Activated naive CD4-positive, alpha-beta T cell (primary cell): ENCODE measurements at regions not wholly inside any gene's neighbourhood (a gene's known extent, or its start where the extent isn't known, plus 50 kb on each side); places are given as distances from the start of the nearest gene placed in this dataset.

Experiments used
- DNase-seq, 4 experiments: peaks; one replicate each; lab custom pipeline; 2025; lab: John Stamatoyannopoulos, UW

DNA sequence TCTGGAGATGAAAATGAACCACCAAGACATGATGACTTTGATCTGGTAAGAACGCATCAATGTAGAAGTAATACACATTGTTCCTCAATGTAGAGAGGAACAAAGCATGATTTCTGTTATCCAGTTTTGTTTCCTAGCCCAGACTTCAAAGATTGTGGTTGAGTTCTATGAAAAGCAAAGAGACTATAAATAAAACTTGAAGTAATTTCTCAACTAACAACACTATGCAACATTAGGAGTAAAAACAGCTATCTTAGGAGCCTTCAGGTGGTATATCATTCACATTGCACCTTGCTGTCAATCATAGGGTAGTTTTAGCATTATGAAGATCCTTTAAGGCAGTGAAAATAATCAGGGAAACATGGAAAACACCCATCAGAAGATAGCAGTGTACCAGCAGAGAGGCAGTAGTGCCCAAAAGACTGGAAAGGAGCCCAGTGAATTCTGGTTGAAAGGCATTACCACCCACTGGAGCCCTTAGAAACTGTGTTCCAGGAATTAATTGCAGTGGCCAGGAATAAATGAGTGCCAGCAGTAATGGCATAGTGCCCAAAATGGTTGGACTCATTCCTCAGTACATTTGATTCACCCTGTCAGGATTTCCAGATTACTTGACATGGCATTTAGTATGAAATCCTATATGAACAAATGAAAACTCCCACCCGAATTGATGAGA, 300.7 kb upstream of the CXXC4 start:
- no peak for DNase-seq

DNA sequence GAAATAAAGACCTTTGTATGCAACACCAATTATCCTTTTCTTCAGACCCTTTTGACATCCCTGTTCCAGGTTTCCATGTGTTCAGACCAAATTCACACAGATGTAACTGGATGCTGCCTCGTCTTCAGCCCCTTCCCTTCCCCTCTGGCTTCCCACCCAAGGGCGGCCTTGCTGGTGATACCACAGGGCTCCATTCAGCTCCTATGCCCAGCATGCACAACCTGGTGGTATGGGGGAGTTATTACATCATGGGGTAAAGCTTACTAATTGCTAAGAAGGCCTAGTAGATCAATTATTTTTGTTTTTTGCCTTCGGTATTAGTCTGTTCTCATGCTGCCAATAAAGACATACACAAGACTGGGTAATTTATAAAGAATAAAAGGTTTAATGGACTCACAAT, 317.0 kb upstream of the CXXC4 start:
- no peak for DNase-seq

DNA sequence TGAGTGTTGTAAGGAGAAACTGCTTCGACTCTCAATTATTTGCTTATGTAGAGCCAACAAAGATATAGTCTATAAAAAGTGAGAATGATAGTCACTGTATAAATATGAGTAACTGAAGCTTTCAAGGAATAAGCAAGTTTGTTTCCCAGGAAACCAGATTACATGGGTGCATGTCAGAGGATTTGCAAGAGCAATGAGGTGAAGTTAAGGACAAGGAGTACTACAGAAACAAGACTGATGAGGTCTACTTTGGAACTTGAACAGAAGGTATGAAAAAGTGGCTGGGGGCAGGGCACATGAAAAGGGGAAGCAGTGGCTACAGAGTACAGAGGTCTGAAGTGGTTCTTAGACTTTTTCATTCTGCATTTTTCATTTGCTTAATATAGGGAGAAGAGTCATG, 321.0 kb upstream of the CXXC4 start:
- DNase-seq, result no peak

DNA sequence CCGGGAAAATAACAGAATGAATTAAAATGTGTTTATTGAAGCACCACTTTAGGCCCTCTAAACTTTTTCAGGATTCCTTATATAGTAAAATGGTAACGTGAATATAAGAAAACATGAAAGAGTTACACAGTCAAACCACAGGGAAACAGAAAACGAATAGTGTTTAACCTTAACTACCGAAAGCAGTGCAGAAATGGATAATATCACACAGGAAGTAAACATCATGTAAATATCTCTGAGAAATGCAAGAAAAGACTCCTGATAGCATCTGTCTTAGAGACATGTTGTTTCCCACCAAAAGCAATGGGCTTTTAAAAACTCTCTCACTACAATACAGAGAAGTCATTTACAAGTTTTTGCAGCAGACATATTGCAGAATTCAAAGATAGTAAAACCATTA, 323.9 kb upstream of the CXXC4 start:
- no peak for DNase-seq

DNA sequence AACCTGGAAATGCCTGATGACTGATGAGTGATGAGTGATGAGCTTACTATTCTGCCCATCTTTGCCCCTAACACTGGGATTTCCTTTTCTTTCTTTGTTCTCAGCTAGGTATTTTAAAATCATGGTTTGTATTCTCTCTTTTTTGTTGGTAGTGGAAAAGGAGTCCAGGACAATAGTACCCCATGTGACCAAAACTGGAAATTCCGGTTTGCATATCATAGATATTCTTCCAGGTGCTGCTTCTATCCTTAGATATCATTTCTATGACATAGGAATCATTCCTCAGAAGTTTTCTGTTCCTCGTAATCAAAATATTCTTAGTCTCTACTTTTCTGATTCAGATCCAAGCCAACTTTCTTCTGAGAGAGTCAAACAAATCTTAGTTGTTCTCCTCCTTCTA, 320.5 kb upstream of the TET2 start:
- DNase-seq, result no peak

DNA sequence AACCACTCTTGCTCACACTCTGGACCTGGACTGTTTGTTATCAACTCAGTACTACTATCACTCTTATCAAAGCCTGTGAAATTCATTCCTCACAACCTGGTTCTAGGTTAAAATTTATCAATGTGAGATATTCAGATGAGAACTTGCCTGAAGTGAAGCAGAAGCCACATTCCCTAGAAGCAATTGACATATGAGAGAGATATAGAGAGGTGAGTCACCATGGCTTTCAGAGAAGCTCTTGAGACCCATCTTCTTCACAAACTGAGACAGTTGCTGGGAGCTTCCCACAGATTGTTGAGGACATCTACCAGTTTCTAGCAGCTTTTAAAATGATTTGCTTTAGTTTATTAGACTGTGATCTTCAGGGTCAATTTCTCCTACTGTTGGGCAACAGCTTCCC, 316.9 kb upstream of the TET2 start:
- no peak for DNase-seq

DNA sequence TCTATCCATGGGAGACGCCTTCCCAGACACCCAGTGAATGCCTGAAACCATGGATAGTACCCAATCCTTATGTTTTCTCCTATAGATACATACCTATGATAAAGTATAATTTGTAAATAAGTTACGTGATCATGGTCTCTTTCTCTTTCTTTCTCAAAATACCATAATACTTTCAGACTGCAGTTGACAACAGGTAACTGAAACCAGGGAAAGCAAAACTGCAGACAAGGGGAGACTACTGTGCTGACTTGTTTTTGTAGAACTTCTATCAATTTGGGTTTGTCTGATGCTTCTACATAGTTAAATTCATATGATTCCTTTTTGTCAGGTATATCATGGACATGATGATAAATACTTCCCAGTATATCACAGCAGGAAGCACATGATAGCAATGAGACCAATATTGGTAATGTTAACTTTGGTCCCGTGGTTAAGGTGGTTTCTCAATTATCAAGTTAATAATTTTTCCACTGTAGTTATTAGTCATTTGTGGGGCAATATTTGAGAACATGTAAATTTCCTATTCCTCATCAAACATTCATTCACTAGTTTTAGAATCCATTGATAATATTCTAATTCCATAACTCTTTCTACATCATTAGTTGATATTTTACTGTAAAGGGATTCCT, 298.0 kb upstream of the TET2 start:
- DNase-seq, result no peak

DNA sequence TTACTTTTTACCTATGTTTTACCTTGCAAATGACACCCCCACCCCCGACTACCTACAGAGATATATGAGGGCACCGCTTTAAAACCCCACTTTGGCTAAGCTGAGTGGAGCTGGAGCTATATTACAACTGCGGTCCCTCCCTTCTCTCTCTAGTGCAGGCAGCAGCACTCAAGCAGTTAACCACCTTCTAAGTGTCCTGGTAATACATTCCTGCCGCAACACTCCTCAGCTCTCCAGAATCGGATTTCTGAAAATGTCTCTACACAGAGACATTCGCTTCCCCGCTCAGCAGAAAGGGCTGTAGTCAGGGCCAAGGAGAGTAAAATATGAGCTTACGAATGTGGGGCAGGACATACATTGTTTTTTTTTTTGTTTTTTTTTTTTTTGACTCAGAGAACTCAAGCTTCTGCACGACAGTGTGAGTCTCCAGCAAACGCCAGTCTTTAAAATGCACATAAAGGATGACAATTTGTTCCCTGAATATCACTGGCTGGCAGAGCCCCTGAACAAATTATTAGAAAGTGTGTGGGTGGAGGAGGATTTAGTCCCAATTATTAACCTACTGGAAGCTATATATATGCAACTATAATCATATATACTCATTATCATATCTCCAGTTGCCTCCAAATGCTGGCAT, 287.0 kb upstream of the TET2 start:
- no peak for DNase-seq

DNA sequence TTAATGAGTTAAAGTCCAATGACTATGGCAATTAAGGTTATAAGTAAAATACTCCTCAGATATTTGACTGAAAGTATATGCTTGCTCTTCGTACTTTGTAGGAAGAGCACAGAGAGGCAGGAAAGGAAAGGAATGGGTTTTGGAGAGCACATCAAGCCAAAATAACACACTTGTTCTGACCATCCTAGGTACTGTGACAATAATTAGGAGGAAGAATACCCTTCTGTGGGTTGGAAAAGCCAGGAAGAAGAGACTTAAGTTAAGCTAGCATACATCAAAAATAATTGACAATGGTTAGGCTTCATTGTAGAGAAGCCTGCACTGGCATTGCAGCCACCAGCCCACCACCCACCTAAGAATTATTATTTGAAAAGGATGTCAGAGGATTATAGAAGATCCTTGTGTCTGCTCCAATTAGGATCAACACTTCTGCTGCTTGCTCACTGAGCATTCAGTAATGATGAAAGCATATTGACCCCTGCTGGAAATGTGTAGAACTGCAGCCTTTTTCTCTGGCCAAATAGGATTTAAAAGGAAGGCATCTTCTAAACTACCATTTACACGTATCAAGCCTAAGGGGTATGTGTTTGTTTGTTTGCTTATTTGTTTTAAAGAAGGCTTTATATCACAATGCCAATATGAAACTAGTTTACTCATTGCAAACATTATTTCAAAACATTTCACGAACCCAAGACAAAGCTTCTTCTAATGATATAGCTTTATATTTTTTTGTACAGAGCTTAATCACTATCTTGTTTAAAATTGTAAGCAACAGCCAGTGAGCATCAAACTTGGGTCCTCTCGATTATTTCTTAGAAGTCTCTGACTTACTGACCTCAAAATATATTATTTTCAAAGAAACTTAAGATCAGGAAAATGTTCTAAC, 286.2 kb upstream of the TET2 start:
- peak in 1 of 4 experiments; percentile 1 for DNase-seq

DNA sequence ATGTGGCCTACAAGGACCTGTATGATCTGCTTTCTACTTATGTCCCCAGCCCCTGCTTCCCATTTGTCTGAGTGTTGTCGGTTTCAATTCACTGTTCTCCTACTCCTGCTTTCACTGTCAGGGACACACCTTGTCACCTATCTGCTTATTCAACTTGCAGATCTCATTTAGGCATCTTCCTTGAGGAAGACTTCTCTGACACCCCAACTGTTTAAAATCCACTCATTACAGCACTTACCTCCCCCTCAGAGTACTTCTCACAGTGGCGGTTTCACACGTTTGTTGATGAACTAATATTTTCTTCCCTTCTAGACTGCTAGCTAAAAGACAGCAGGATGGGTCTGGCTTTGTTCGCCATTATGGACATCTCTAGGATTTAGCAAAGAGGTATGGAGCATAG, 279.9 kb upstream of the TET2 start:
- DNase-seq, result no peak

DNA sequence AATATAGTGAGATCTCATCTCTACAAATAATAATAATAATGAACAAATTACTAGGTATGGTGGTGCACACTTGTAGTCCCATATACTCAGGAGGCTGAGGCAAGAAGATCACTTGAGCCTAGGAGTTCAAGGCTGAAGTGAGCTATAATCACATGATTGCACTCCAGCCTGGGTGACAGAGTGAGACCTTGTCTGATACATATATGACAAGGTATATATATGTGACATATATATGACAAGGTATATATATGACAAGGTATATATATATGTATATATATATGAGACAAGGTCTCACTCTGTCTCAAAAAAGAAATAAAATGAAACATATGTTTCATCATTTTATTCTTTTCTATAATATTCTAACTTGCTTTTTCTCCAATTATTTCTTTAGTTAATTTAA, 278.1 kb upstream of the TET2 start:
- no peak for DNase-seq

DNA sequence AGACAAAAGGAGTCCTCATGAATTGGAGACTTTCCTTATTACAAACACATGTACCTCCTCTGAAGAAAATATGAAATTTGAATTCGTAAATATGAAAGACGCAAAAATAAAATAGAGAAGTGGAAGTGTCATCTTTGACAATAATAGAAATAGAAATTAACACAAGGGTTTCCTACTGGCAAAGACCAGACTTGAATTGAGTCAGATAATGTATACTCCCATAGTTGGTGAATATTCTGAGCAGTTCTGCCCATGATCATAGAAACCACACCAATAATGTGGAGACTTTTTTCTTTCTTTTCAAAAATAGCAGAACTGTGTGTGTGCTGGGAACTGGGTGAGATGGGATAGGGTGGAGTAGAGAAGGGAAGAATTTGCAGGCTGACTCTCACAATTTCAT, 277.7 kb upstream of the TET2 start:
- no peak for DNase-seq

DNA sequence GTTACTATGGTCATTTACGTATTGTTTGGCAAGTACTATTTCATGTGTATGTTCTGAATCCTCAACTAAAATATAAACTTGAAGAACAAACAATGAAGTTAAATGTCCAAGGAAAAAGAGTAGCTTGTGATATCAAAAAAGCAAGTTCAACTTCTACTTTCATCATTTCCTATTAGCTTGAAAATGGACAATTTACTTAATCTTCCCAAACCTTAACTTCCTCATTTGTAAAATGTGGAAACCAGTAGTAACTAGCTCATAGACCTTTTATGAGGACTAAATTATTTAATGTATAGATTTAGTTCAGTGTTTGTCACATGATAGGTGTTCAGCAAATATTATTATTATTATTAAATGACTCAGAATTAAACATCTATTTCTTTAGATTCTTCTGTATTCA, 276.8 kb upstream of the TET2 start:
- DNase-seq, result no peak

DNA sequence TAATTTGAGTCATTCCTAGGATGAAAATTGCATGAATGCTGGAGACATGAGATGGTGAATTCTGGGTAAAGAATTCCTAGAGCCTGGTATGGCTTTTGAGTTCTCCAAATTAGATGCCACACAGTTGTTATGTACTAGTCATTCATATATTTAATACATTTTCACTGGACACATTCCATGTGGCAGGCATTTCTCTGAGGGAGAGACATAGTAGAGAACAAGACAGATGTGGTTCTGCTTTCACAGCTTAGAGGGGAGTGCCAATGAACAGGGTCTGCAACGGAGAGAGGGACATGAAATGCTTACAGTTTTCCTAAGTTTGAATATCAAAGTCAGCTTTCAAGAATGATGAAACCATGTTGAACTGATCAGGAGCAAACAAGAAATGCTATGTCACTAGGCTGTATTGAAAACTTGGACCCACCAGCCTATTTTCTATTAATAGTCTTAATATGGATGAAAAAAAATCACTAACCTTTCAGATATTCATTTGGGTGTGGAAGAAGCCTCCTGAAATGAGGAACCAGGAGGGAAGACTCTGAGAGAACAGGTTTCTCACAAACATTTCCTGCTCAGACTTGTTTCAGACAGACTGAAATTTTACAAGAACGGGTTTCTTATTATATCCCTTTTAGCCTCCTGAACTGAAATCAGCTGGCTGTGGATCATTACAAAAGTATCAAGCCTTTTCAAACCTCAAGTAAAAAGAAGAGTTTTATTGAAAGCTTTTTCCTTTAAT, 276.0 kb upstream of the TET2 start:
- no peak for DNase-seq

DNA sequence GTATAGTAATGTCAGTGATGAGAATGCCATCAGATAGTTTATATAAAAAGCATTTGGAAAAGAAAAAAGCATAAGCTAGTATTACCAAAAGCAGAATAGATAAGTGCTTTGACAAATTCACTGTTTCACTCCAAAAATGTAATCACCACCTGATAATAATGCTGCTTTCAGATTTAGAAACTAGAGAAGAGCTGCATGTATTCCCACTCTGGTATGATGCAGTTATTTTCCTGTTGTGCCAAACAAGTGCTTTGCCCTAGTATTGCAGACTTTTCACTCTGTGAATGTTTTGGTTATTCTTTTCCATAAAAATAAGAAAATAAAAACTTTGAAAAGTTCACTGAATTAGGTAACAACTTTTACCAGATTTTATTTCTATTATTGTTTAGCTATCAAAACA, 267.7 kb upstream of the TET2 start:
- no peak for DNase-seq

DNA sequence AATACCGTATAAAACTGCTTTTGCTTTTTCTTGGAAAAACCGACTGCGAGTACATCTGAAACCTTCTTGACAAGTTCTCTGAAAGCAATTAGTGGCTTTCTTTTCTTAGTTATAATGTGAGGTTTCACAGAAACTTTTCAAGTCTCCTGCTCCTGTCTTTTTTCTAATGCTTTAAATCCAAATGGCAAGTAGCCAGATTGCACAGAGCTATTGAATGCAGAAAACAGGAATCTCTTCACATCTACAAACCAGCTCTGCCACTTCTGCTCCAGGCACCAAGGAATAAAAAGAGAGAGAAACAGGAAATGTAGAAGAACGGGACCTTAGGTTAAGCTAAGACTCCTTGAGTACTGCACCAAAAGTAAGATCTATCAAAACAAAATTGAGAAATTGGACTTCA, 267.3 kb upstream of the TET2 start:
- DNase-seq, result no peak

DNA sequence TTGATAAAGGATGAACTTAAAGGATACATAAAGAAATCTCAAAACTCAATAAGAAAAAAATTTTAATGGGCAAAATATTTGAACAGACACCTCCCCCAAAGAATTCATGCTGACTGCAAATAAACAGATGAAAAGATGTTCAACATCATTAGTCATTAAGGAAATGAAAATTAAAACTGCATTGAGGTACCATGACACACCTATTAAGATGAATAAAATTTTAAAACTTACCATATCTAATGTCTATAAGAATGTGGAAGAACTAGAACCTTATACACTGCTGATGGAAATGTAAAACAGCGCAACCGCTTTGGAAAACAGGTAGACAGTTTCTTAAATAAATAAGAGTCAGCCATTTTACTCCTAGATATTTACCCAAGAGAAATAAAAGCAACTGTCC, 266.8 kb upstream of the TET2 start:
- no peak for DNase-seq

DNA sequence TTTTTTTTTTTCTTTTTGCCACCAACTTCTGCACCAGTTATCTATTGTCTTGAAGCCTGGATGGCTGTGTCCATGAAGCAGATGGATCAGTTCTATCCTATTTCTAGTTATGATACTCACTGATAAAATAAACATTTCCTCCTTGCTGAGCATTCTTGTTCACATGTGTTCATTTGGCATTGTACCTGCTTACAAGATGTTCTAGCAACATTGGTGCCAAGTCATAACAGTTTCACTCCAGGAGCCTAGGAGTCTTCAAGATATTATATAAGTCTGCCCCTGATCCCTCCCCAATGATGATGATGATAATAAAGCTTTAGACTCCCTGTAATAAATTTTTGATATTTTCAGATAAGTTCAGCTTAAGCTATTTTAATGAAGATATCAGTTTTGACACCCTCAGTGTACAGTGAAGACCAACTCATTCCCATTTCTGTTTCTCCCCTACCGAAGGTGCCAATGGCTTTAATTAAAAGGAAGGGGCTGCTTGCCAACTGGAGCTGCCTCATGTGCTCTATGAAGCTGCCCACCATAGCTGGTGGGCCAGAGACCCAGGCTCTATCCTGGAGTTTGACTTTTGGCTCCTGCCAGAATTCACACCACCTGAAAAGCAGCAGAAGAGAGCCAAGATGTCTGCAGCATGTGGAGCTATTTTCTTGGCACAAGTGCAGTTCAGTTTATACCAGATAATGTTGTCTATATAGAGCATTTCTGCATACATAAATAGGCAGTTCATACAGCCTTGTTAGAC, 265.4 kb upstream of the TET2 start:
- DNase-seq, result no peak

DNA sequence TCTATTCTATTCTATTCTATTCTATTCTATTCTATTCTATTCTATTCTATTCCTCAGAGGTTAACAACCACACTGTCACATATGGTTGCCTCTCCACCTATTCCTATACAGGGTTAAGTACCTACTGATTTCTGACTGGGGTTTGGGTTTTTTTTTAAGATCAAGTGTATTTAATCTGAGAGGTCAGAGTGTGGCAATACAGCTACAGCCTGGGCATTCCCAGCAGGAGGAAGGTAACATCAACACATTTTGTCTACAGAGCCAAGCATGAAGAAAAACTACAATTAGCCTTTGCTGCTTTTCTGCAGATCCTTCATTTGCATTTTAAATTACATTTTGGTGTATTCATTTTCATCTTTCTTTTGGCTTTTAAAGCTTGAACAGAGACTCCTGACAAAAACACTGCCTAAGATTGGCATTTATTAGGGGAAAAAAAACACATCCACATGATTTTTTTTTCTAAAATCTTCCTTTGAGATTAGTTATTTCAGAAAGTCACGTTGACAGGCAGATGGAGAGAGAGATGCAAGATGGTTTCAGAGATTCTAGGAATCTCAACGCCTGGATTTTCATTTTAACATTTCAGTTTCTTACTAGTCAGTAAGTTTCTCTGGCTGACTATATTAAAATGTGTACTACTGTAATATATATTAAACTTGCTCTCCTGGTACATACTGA, 255.9 kb upstream of the TET2 start:
- no peak for DNase-seq
